H9 (cell line): ENCODE measurements at regions not wholly inside any gene's neighbourhood (a gene's known extent, or its start where the extent isn't known, plus 50 kb on each side); places are given as distances from the start of the nearest gene placed in this dataset.
A peak's percentile ranks its signal among the peaks of the same experiment; 100 is the strongest.

Experiments used
- DNase-seq: peaks from one replicate; pipeline ENCODE4 v3.0.0-alpha.2; 2017
- H2AFZ ChIP-seq: one replicate; pipeline ENCODE4 v1.6.1; 2013; ENCODE audit warnings: mild to moderate bottlenecking, low read length, control low read depth, moderate library complexity
- H2AK5ac ChIP-seq: 2 replicates; pipeline ENCODE4 v1.6.1; 2013; ENCODE audit warnings: low read length, control low read depth, mixed read lengths; ENCODE audit not compliant: insufficient read length
- H2BK120ac ChIP-seq: one replicate; pipeline ENCODE4 v1.6.1; 2013; ENCODE audit warnings: low read depth, mild to moderate bottlenecking, low read length, control low read depth, inconsistent platforms; ENCODE audit not compliant: poor library complexity, severe bottlenecking
- H2BK12ac ChIP-seq: 2 replicates; pipeline ENCODE4 v1.6.1; 2013; ENCODE audit warnings: low read length, control low read depth, mixed read lengths, low read depth; ENCODE audit not compliant: insufficient read length
- H2BK15ac ChIP-seq: 2 replicates; pipeline ENCODE4 v1.6.1; 2013; ENCODE audit warnings: low read depth, low read length, control low read depth
- H2BK20ac ChIP-seq: one replicate; pipeline ENCODE4 v1.6.1; 2013; ENCODE audit warnings: low read depth, mild to moderate bottlenecking, low read length, control low read depth, inconsistent platforms; ENCODE audit not compliant: poor library complexity, severe bottlenecking
- H2BK5ac ChIP-seq: 2 replicates; pipeline ENCODE4 v1.6.1; 2013; ENCODE audit warnings: low read length, control low read depth, mixed read lengths; ENCODE audit not compliant: insufficient read length
- H3K14ac ChIP-seq: 2 replicates; pipeline ENCODE4 v1.6.1; 2013; ENCODE audit warnings: low read length, control low read depth; ENCODE audit not compliant: insufficient read depth
- H3K18ac ChIP-seq: 2 replicates; pipeline ENCODE4 v1.6.1; 2013; ENCODE audit warnings: low read depth, mild to moderate bottlenecking, mixed read lengths, low read length, control low read depth; ENCODE audit not compliant: insufficient read length
- H3K23ac ChIP-seq: 2 replicates; pipeline ENCODE4 v1.6.1; 2013; ENCODE audit warnings: low read length, control low read depth, mixed read lengths, low read depth; ENCODE audit not compliant: insufficient read length
- H3K23me2 ChIP-seq: 2 replicates; pipeline ENCODE4 v1.6.1; 2013; ENCODE audit warnings: low read depth, mild to moderate bottlenecking, mixed read lengths, low read length, control low read depth; ENCODE audit not compliant: insufficient read length, poor library complexity, severe bottlenecking
- H3K27ac ChIP-seq: 2 replicates; pipeline ENCODE4 v1.5.1; 2013; ENCODE audit warnings: low read length, control low read depth, mixed read lengths, low read depth; ENCODE audit not compliant: insufficient read length
- H3K27me3 ChIP-seq: 2 replicates; pipeline ENCODE4 v1.6.1; 2013; ENCODE audit warnings: low read length, control low read depth, inconsistent platforms; ENCODE audit not compliant: insufficient read depth
- H3K4ac ChIP-seq: 2 replicates; pipeline ENCODE4 v1.6.1; 2013; ENCODE audit warnings: low read depth, mild to moderate bottlenecking, control low read depth, inconsistent platforms, low read length, moderate library complexity
- H3K4me1 ChIP-seq: 2 replicates; pipeline ENCODE4 v1.6.1; 2013; ENCODE audit warnings: low read length, control low read depth, inconsistent platforms; ENCODE audit not compliant: insufficient read depth
- H3K4me2 ChIP-seq: 2 replicates; pipeline ENCODE4 v1.6.1; 2013; ENCODE audit warnings: low read length, control low read depth, mixed read lengths; ENCODE audit not compliant: insufficient read length, insufficient read depth
- H3K56ac ChIP-seq: 2 replicates; pipeline ENCODE4 v1.6.1; 2013; ENCODE audit warnings: low read depth, mild to moderate bottlenecking, mixed read lengths, low read length, control low read depth; ENCODE audit not compliant: insufficient read length
- H3K79me1 ChIP-seq: 2 replicates; pipeline ENCODE4 v1.6.1; 2013; ENCODE audit warnings: low read depth, mild to moderate bottlenecking, moderate library complexity, low read length, control low read depth, inconsistent platforms; ENCODE audit not compliant: insufficient read depth, poor library complexity, severe bottlenecking
- H3K79me2 ChIP-seq: 2 replicates; pipeline ENCODE4 v1.6.1; 2013; ENCODE audit warnings: low read length, control low read depth, inconsistent platforms; ENCODE audit not compliant: insufficient read depth
- H3K9ac ChIP-seq: 2 replicates; pipeline ENCODE4 v1.6.1; 2013; ENCODE audit warnings: low read length, control low read depth, mixed read lengths; ENCODE audit not compliant: insufficient read length; ENCODE audit errors: extremely low read depth
- H3K9me3 ChIP-seq: one replicate; pipeline ENCODE4 v1.6.1; 2013; ENCODE audit warnings: low read depth, low read length, inconsistent platforms; ENCODE audit not compliant: control insufficient read depth
- H3T11ph ChIP-seq: one replicate; pipeline ENCODE4 v1.6.1; 2013; ENCODE audit warnings: mild to moderate bottlenecking, low read length, control low read depth, inconsistent platforms
- H4K20me1 ChIP-seq: one replicate; pipeline ENCODE4 v1.6.1; 2013; ENCODE audit not compliant: control insufficient read depth, insufficient read length, insufficient read depth
- H4K5ac ChIP-seq: 2 replicates; pipeline ENCODE4 v1.6.1; 2013; ENCODE audit warnings: low read depth, mild to moderate bottlenecking, mixed read lengths, low read length, control low read depth; ENCODE audit not compliant: insufficient read length
- H4K8ac ChIP-seq: replicated peaks from 2 replicates; pipeline ENCODE4 v1.6.1; 2013; ENCODE audit warnings: low read length, control low read depth, mixed read lengths, low read depth; ENCODE audit not compliant: insufficient read length
- H4K91ac ChIP-seq: 2 replicates; pipeline ENCODE4 v1.6.1; 2013; ENCODE audit warnings: low read depth, mild to moderate bottlenecking, moderate library complexity, mixed read lengths, low read length, control low read depth; ENCODE audit not compliant: insufficient read length
- H3K27ac Mint-ChIP-seq, 3 experiments: 2 replicates in 2 of 3; 3 replicates in 1 of 3; pipeline ENCODE4 v1.8.0; 2020 to 2021; ENCODE audit warnings: mixed read lengths in 3 of 3, mild to moderate bottlenecking in 1 of 3, moderate library complexity in 1 of 3
- H3K27me3 Mint-ChIP-seq: 2 replicates; pipeline ENCODE4 v1.8.0; 2021; ENCODE audit warnings: low read depth, mild to moderate bottlenecking, moderate library complexity, mixed read lengths
- H3K36me3 Mint-ChIP-seq, 3 experiments: 2 replicates in 2 of 3; 3 replicates in 1 of 3; pipeline ENCODE4 v1.8.0; 2020 to 2021; ENCODE audit warnings: low read depth in 3 of 3, mixed read lengths in 3 of 3; ENCODE audit not compliant: insufficient read depth in 1 of 3
- H3K4me1 Mint-ChIP-seq, 2 experiments: 2 replicates each; pipeline ENCODE4 v1.8.0; 2020; ENCODE audit warnings: mixed read lengths in 2 of 2
- H3K4me3 Mint-ChIP-seq, 2 experiments: 2 replicates in 1 of 2; 3 replicates in 1 of 2; pipeline ENCODE4 v1.8.0; 2020 to 2021; ENCODE audit warnings: mild to moderate bottlenecking in 2 of 2, mixed read lengths in 2 of 2, moderate library complexity in 1 of 2
- H3K9me3 Mint-ChIP-seq, 2 experiments: 2 replicates in 1 of 2; 3 replicates in 1 of 2; pipeline ENCODE4 v1.8.0; 2020; ENCODE audit warnings: mild to moderate bottlenecking in 2 of 2, mixed read lengths in 2 of 2, moderate library complexity in 1 of 2
- WGBS: extraction: QIAGEN DNeasy Blood & Tissue Kit; methylation state at CpG from one replicate; pipeline ENCODE4 v1.1.7; 2013; ENCODE audit warnings: missing lambda C conversion rate, low lambda C conversion rate, mixed read lengths; ENCODE audit not compliant: insufficient read length; ENCODE audit errors: extremely low coverage; 5-methylcytosine and 5-hydroxymethylcytosine counted together
- TF ChIP-seq, protein P1 (sequence below): fragments of 200-600 bp; sonication (generic); conservative IDR thresholded peaks from 3 replicates; pipeline ENCODE4 v1.8.0; 2021; ENCODE audit warnings: antibody characterized with exemption, mild to moderate bottlenecking

DNA sequence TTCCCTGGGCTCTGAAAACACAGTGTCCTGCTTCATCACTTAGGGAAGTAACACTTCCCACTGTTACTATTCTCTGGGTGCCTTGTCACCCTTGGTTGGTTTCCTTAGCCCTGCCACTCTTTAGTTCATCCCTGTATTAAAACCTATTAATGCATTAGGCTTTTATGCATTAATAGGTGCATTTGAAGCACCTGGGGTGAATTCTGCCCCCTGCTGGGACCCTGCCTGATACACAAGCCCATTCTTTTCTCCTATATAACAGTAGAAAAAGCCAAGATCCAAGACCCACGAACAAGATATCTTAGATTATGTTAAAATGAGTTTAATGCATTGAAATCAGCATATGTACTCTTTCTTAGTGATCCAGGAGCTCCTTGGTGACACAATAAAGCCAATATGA lies 235.7 kb downstream of the PMP22 start:
- H4K8ac ChIP-seq = no peak overlapping the region
- H3K4me2 ChIP-seq = no peak overlapping the region
- H4K5ac ChIP-seq = no peak overlapping the region
- H3T11ph ChIP-seq = no peak overlapping the region
- H3K4me3 Mint-ChIP-seq = no peak overlapping the region
- DNase-seq = no peak
- no peaks in the 10 kb centered on the region for H3K9me3 Mint-ChIP-seq
- H3K27ac Mint-ChIP-seq = no peak overlapping the region
- no CpG with 5 or more reads among the region's 1 CpG for WGBS
- H3K14ac ChIP-seq = no peak overlapping the region
- H3K27ac ChIP-seq = no peak overlapping the region
- no peaks in the 10 kb centered on the region for H3K27me3 ChIP-seq
- no peaks in the 10 kb centered on the region for H3K79me1 ChIP-seq
- H2BK120ac ChIP-seq = no peak overlapping the region
- H3K27me3 Mint-ChIP-seq = no peaks in the 10 kb centered on the region; the same call in 1 of the 2 replicates
- no peak overlapping the region for H3K9ac ChIP-seq
- no peaks in the 10 kb centered on the region for H3K23me2 ChIP-seq
- TF ChIP-seq, protein P1, sequence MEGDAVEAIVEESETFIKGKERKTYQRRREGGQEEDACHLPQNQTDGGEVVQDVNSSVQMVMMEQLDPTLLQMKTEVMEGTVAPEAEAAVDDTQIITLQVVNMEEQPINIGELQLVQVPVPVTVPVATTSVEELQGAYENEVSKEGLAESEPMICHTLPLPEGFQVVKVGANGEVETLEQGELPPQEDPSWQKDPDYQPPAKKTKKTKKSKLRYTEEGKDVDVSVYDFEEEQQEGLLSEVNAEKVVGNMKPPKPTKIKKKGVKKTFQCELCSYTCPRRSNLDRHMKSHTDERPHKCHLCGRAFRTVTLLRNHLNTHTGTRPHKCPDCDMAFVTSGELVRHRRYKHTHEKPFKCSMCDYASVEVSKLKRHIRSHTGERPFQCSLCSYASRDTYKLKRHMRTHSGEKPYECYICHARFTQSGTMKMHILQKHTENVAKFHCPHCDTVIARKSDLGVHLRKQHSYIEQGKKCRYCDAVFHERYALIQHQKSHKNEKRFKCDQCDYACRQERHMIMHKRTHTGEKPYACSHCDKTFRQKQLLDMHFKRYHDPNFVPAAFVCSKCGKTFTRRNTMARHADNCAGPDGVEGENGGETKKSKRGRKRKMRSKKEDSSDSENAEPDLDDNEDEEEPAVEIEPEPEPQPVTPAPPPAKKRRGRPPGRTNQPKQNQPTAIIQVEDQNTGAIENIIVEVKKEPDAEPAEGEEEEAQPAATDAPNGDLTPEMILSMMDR = peak; percentile 32; the same call in 2 of the 3 replicates
- no peak overlapping the region for H3K4ac ChIP-seq
- H2BK15ac ChIP-seq = no peak overlapping the region
- H4K20me1 ChIP-seq = no peaks in the 10 kb centered on the region
- peaks cover 8% of the 10 kb centered on the region; the same call in 1 of the 2 replicates for H3K4me1 ChIP-seq
- H2AK5ac ChIP-seq = no peak overlapping the region
- H2BK20ac ChIP-seq = no peak overlapping the region
- H3K36me3 Mint-ChIP-seq = no peaks in the 10 kb centered on the region
- H2BK12ac ChIP-seq = no peak overlapping the region
- H3K79me2 ChIP-seq = no peaks in the 10 kb centered on the region
- no peak overlapping the region for H2BK5ac ChIP-seq
- no peak overlapping the region for H3K23ac ChIP-seq
- no peak overlapping the region for H3K18ac ChIP-seq
- no peaks in the 10 kb centered on the region for H3K9me3 ChIP-seq
- no peak overlapping the region for H2AFZ ChIP-seq
- H3K56ac ChIP-seq = no peak overlapping the region
- H4K91ac ChIP-seq = no peak overlapping the region
- peaks cover 30 to 35% of the 10 kb centered on the region in 2 experiments for H3K4me1 Mint-ChIP-seq
